PFSK-1 (cell line): ENCODE measurements at regions not wholly inside any gene's neighbourhood (a gene's known extent, or its start where the extent isn't known, plus 50 kb on each side); places are given as distances from the start of the nearest gene placed in this dataset.

Experiments
- FOXP2 ChIP-seq: optimal IDR thresholded peaks from 2 replicates; pipeline ENCODE3; 2011; ENCODE audit warnings: borderline replicate concordance, control low read depth, inconsistent platforms; ENCODE audit not compliant: insufficient read depth; ENCODE audit errors: extremely low read length, extremely low read depth
- POLR2AphosphoS5 ChIP-seq: IDR thresholded peaks from 2 replicates; pipeline ENCODE4 v1.6.1; 2012; ENCODE audit warnings: low read depth, mild to moderate bottlenecking, control low read depth, low read length, moderate library complexity
- SIN3A ChIP-seq: IDR thresholded peaks from 2 replicates; pipeline ENCODE4 v1.6.1; 2012; ENCODE audit warnings: mild to moderate bottlenecking, low read length, moderate library complexity, borderline replicate concordance; ENCODE audit not compliant: insufficient read depth
- TAF1 ChIP-seq: IDR thresholded peaks from 2 replicates; pipeline ENCODE4 v1.6.1; 2012; ENCODE audit warnings: low read length, control low read depth, borderline replicate concordance; ENCODE audit not compliant: insufficient read depth
- TF ChIP-seq, protein P1 (sequence below), 2 experiments: IDR thresholded peaks; 2 replicates each; pipeline versions ENCODE4 v1.6.1 to v1.8.0; 2011 to 2012; ENCODE audit warnings: low read depth in 2 of 2, low read length in 2 of 2, control low read depth in 1 of 2, inconsistent platforms in 1 of 2, mild to moderate bottlenecking in 1 of 2, moderate library complexity in 1 of 2; ENCODE audit not compliant: insufficient read depth in 1 of 2

DNA sequence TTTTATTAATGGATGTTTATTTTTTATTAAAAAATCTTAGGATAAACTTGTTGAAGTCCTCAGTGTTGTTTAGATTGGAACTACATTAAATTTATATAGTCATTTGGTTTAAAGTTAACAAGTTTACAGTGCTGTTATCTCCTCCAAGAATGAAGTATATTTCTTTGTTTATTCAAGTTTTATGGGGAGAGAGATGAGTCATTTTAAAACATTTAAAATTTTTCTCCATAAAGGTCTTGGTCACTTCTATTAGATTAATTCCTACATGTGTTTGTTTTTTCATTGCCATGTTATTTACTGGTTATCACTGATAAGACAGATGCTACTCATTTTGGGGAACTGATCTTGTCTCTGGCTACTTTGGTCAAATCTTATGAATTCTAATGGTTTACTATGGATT lies 429.6 kb downstream of the METTL15 start:
- TF ChIP-seq, protein P1, sequence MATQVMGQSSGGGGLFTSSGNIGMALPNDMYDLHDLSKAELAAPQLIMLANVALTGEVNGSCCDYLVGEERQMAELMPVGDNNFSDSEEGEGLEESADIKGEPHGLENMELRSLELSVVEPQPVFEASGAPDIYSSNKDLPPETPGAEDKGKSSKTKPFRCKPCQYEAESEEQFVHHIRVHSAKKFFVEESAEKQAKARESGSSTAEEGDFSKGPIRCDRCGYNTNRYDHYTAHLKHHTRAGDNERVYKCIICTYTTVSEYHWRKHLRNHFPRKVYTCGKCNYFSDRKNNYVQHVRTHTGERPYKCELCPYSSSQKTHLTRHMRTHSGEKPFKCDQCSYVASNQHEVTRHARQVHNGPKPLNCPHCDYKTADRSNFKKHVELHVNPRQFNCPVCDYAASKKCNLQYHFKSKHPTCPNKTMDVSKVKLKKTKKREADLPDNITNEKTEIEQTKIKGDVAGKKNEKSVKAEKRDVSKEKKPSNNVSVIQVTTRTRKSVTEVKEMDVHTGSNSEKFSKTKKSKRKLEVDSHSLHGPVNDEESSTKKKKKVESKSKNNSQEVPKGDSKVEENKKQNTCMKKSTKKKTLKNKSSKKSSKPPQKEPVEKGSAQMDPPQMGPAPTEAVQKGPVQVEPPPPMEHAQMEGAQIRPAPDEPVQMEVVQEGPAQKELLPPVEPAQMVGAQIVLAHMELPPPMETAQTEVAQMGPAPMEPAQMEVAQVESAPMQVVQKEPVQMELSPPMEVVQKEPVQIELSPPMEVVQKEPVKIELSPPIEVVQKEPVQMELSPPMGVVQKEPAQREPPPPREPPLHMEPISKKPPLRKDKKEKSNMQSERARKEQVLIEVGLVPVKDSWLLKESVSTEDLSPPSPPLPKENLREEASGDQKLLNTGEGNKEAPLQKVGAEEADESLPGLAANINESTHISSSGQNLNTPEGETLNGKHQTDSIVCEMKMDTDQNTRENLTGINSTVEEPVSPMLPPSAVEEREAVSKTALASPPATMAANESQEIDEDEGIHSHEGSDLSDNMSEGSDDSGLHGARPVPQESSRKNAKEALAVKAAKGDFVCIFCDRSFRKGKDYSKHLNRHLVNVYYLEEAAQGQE (IDR thresholded peaks at IDR 0.05; ENCODE audit: insufficient read depth in 1 of 2, low read depth in 2 of 2, low read length in 2 of 2): no peak
- TF ChIP-seq POLR2AphosphoS5 (no peak), FOXP2 (no peak), SIN3A (no peak), TAF1 (no peak)

DNA sequence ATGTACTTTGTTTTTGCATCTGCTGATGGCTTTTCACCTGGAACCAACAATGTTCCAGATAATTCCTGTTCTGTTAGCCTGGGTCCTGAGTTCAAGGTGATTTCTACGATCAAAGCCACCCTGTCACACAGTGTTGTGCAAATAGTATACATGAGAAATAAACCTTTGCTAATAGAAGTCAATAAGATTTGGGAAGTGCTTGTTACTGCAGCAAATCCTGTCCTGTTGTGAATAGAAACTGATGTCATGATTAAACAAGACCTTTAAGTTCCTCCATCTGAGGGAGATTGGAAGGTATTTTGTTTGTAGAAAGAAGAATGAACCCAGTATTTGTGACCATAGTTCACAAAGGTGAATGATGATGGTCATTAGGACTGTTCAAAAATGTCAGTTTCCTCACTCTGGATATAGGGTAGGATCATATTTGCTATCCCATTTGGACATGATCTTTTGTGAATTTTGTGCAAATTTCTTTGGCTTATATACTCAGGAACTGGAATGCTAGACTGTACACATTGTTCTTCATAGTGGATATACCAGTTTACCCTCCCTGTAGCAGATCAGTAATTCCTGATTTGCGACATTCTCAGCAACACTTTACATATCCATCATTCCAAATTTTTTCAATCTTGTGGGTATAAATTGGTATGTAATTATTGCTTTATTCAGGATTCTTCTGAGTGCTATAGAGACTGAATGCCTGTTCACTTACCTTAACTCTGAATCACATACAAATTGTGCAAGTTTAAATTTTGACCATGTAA lies 428.5 kb downstream of the METTL15 start:
- TF ChIP-seq FOXP2: no peak
- no peak for TF ChIP-seq POLR2AphosphoS5
- TF ChIP-seq, protein P1 (IDR thresholded peaks at IDR 0.05; ENCODE audit: insufficient read depth in 1 of 2, low read depth in 2 of 2, low read length in 2 of 2): no peak
- no peak for TF ChIP-seq TAF1
- no peak for TF ChIP-seq SIN3A

DNA sequence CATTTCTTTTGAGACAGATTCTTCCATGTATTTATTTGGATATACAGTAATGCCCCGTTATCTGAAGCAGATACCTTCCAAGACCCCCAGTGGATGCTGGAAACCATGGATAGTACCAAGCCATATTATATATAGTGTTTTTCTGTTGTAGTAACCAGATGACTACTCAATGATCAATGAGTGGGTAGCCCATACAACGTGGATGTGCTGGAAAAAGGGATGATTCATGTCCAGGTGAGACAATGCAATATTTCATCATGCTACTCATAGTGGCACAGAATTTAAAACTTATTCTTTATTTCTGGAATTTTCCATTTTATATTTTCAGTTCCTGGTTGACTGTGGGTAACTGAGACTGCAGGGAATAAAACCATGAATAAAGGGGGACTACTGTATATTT lies 427.5 kb downstream of the METTL15 start:
- no peak for TF ChIP-seq FOXP2
- no peak for TF ChIP-seq POLR2AphosphoS5
- TF ChIP-seq, protein P1 (IDR thresholded peaks at IDR 0.05; ENCODE audit: insufficient read depth in 1 of 2, low read depth in 2 of 2, low read length in 2 of 2): no peak
- TF ChIP-seq TAF1: no peak
- no peak for TF ChIP-seq SIN3A

DNA sequence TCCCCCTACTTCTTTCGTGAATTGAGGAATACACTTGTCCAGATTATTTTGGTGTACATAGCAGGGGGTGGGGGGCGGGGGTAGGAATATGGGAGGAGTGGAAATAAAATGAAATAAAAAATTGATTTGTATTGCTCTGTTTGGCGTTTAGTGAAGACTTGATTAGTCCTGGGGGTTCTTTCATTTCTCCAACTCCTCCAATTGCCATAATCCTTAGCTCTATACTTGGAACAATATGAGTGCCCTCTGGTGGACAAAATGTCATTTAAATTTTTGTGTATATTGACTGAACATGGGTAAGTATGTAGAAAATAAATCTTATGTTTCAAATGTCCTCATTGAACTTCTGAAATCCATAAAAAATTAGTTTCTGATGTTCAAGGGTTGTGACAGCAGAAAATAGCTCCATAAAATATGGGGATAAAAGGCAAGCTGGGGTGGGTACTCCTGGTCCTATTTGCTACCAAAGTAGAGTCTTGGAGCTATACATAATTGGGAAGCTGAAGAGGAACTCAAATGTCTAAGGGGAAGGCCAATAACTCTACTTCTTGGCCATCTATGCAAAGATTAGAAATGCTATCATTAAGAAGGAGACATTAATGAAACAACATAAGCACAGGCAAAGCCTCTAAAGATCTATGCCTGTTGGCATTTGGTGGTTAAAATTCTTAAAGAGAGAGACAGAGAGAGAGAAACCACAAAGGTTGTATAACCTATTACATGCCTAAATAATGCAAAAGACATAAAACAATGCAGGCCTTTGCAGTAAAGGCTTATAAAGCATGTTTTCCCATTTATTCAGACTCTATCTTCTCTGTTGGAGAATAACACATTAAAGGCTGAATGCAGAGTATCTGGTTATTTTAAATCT lies 421.6 kb downstream of the METTL15 start:
- TF ChIP-seq TAF1: no peak
- TF ChIP-seq, protein P1 (IDR thresholded peaks at IDR 0.05; ENCODE audit: insufficient read depth in 1 of 2, low read depth in 2 of 2, low read length in 2 of 2): no peak
- no peak for TF ChIP-seq FOXP2
- TF ChIP-seq POLR2AphosphoS5: no peak
- TF ChIP-seq SIN3A: no peak
